Neural cell (in vitro differentiated cells): ENCODE measurements at regions not wholly inside any gene's neighbourhood (a gene's known extent, or its start where the extent isn't known, plus 50 kb on each side); places are given as distances from the start of the nearest gene placed in this dataset.

Source experiments
- H2AFZ ChIP-seq: fragments of 200-600, 300-800 bp; sonication (generic), shearing (Covaris generic); 2 replicates; pipeline ENCODE4 v1.6.0; 2014; ENCODE audit warnings: low read depth, mild to moderate bottlenecking, antibody characterized with exemption, low read length, moderate library complexity
- H3F3A ChIP-seq: fragments of 200-600 bp; shearing (Covaris generic); 2 replicates; pipeline ENCODE4 v1.6.1; 2016; ENCODE audit warnings: mild to moderate bottlenecking, moderate library complexity, mixed read lengths, antibody characterized with exemption, low read length; ENCODE audit not compliant: insufficient read depth, poor library complexity, severe bottlenecking
- H3K27ac ChIP-seq: fragments of 200-600, 300-800 bp; sonication (generic), shearing (Covaris generic); 2 replicates; pipeline ENCODE4 v1.5.1; 2014; ENCODE audit warnings: mild to moderate bottlenecking, low read length, moderate library complexity
- H3K27me3 ChIP-seq: fragments of 300-800, 200-600 bp; sonication (generic), shearing (Covaris generic); 2 replicates; pipeline ENCODE4 v1.6.0; 2014; ENCODE audit warnings: mild to moderate bottlenecking, low read depth, low read length, moderate library complexity; ENCODE audit not compliant: insufficient read depth
- H3K36me3 ChIP-seq: fragments of 300-800, 200-600 bp; sonication (generic), shearing (Covaris generic); 2 replicates; pipeline ENCODE4 v1.5.1; 2014; ENCODE audit warnings: mild to moderate bottlenecking, antibody characterized with exemption, low read length, moderate library complexity; ENCODE audit not compliant: insufficient read depth
- H3K4me2 ChIP-seq: fragments of 300-800, 200-600 bp; sonication (generic), shearing (Covaris generic); 2 replicates; pipeline ENCODE4 v1.6.0; 2014; ENCODE audit warnings: mild to moderate bottlenecking, low read length
- H3K4me3 ChIP-seq: fragments of 300-800, 200-600 bp; sonication (generic), shearing (Covaris generic); 2 replicates; pipeline ENCODE4 v1.5.1; 2014; ENCODE audit warnings: mild to moderate bottlenecking, low read length, moderate library complexity
- H3K79me2 ChIP-seq: fragments of 200-600 bp; shearing (Covaris generic); replicated peaks from 2 replicates; pipeline ENCODE4 v1.6.0; 2014; ENCODE audit warnings: mild to moderate bottlenecking, low read length, moderate library complexity; ENCODE audit not compliant: insufficient read depth
- H3K9ac ChIP-seq: fragments of 300-800, 200-600 bp; sonication (generic), shearing (Covaris generic); 2 replicates; pipeline ENCODE4 v1.6.1; 2016; ENCODE audit warnings: mild to moderate bottlenecking, low read length, mixed read lengths
- H3K9me2 ChIP-seq: fragments of 200-600 bp; shearing (Covaris generic); 2 replicates; pipeline ENCODE4 v1.6.1; 2016; ENCODE audit warnings: mild to moderate bottlenecking, low read length, mixed read lengths; ENCODE audit not compliant: insufficient read depth
- H3K9me3 ChIP-seq: fragments of 200-600, 300-800 bp; sonication (generic), shearing (Covaris generic); 2 replicates; pipeline ENCODE4 v1.6.1; 2016; ENCODE audit warnings: mild to moderate bottlenecking, mixed run types, low read length, moderate library complexity, mixed read lengths
- H4K20me1 ChIP-seq: fragments of 200-600 bp; shearing (Covaris generic); 2 replicates; pipeline ENCODE4 v1.6.1; 2016; ENCODE audit warnings: mild to moderate bottlenecking, mixed run types; ENCODE audit not compliant: insufficient read depth
- CTCF ChIP-seq: fragments of 450-650 bp; IDR thresholded peaks from 2 replicates; pipeline ENCODE4 v1.5.1; 2014; ENCODE audit warnings: antibody characterized with exemption, mild to moderate bottlenecking, moderate library complexity; ENCODE audit not compliant: poor library complexity, severe bottlenecking
- EP300 ChIP-seq: fragments of 450-650 bp; conservative IDR thresholded peaks from 2 replicates; pipeline ENCODE4 v1.6.1; 2014; ENCODE audit warnings: antibody characterized with exemption, mild to moderate bottlenecking, moderate library complexity; ENCODE audit not compliant: poor library complexity, severe bottlenecking
- EZH2 ChIP-seq: fragments of 200-600, 300-800 bp; shearing (Covaris generic), sonication (generic); IDR thresholded peaks from 2 replicates; pipeline ENCODE4 v1.6.1; 2014; ENCODE audit warnings: antibody characterized with exemption, low read length, borderline replicate concordance, mild to moderate bottlenecking; ENCODE audit not compliant: insufficient read depth, poor library complexity, severe bottlenecking
- MXI1 ChIP-seq: fragments of 450-650 bp; conservative IDR thresholded peaks from 2 replicates; pipeline ENCODE4 v1.6.1; 2014; ENCODE audit warnings: antibody characterized with exemption, mild to moderate bottlenecking; ENCODE audit not compliant: poor library complexity, severe bottlenecking
- POLR2AphosphoS5 ChIP-seq: IDR thresholded peaks from 2 replicates; pipeline ENCODE4 v1.6.1; 2012
- RAD21 ChIP-seq: fragments of 450-650 bp; conservative IDR thresholded peaks from 2 replicates; pipeline ENCODE4 v1.6.1; 2014; ENCODE audit warnings: antibody characterized with exemption, mild to moderate bottlenecking, moderate library complexity
- REST ChIP-seq: IDR thresholded peaks from 2 replicates; pipeline ENCODE4 v1.6.1; 2012; ENCODE audit warnings: borderline replicate concordance
- SMC3 ChIP-seq: fragments of 450-650 bp; conservative IDR thresholded peaks from 2 replicates; pipeline ENCODE4 v1.6.1; 2014; ENCODE audit warnings: antibody characterized with exemption, mild to moderate bottlenecking, moderate library complexity; ENCODE audit not compliant: poor library complexity
- TAF1 ChIP-seq: IDR thresholded peaks from 2 replicates; pipeline ENCODE4 v1.6.1; 2012; ENCODE audit warnings: low read depth

GRCh38 chr9:107999890-108000289 is 510.3 kb upstream of the KLF4 start:
- TF ChIP-seq REST: no peak
- no peak for TF ChIP-seq MXI1
- Histone ChIP-seq H3K9ac (no peak overlapping the region), H3K27me3 (no peaks in the 10 kb centered on the region), H3K4me3 (no peak overlapping the region), H3K79me2 (no peaks in the 10 kb centered on the region), H2AFZ (no peak overlapping the region), H3K4me2 (no peak overlapping the region), H3K9me2 (no peaks in the 10 kb centered on the region), H4K20me1 (no peaks in the 10 kb centered on the region), H3K9me3 (no peaks in the 10 kb centered on the region), H3K36me3 (no peaks in the 10 kb centered on the region), H3K27ac (no peak overlapping the region), H3F3A (no peaks in the 10 kb centered on the region)

- Histone ChIP-seq H3K9ac (no peak overlapping the region), H3K27ac (no peak overlapping the region), H3K27me3 (no peaks in the 10 kb centered on the region), H3K79me2 (no peaks in the 10 kb centered on the region), H3K36me3 (no peaks in the 10 kb centered on the region), H3K4me2 (no peak overlapping the region), H3F3A (no peaks in the 10 kb centered on the region), H3K9me2 (no peaks in the 10 kb centered on the region), H3K9me3 (no peaks in the 10 kb centered on the region), H4K20me1 (no peaks in the 10 kb centered on the region), H3K4me3 (no peak overlapping the region), H2AFZ (no peak overlapping the region)
- TF ChIP-seq MXI1 (no peak), RAD21 (no peak), EZH2 (no peak), REST (no peak), POLR2AphosphoS5 (no peak), SMC3 (no peak), EP300 (no peak), TAF1 (no peak), CTCF (no peak)
Observed at GRCh38 chr9:107999011-107999410, 509.4 kb upstream of the KLF4 start.
